GM12878 (cell line): ENCODE measurements at regions not wholly inside any gene's neighbourhood (a gene's known extent, or its start where the extent isn't known, plus 50 kb on each side); places are given as distances from the start of the nearest gene placed in this dataset.

ENCODE experiments used
- ATAC-seq: fragments of 200-7000 bp; cut with Tn5 transposase; 3 replicates; pipeline ENCODE4 v1.9.1; 2020; ENCODE audit warnings: mild to moderate bottlenecking, moderate library complexity
- BruUV-seq: library from RNA; stranded (reverse); fragments of 400-500 nt; replicated peaks from 2 replicates; lab custom pipeline; 2021; lab: Mats Ljungman, UMichigan
- CTCF ChIA-PET: fragments of 300-600 bp; sonication (Branson Sonifier 250); formaldehyde crosslinking; extraction: SDS; loops from one replicate; lab custom pipeline; 2021; ENCODE audit warnings: inconsistent platforms; lab: Yijun Ruan, JAX
- POLR2A ChIA-PET: fragments of 350-600 bp; formaldehyde crosslinking; extraction: SDS; loops from one replicate; lab custom pipeline; 2021; ENCODE audit warnings: inconsistent platforms; lab: Charles Lee
- RAD21 ChIA-PET: fragments of 300-600 bp; sonication (Branson Sonifier 250); formaldehyde crosslinking; loops from one replicate; lab custom pipeline; 2023; ENCODE audit warnings: antibody characterized with exemption; ENCODE audit not compliant: unreplicated experiment; lab: Charles Lee
- SMC1A ChIA-PET: fragments of 300-600 bp; sonication (Branson Sonifier 250); formaldehyde crosslinking; loops from one replicate; lab custom pipeline; 2023; ENCODE audit not compliant: unreplicated experiment, uncharacterized antibody; lab: Charles Lee
- DNase-seq: peaks from one replicate; pipeline ENCODE4 v3.0.0-alpha.2; 2011; ENCODE audit warnings: low read depth, low spot score
- FAIRE-seq: peaks from 3 replicates; lab custom pipeline; 2011; peaks lifted over from hg19 to GRCh38; lab: Jason Lieb, UNC
- H2AFZ ChIP-seq: 2 replicates; pipeline ENCODE4 v1.6.0; 2011; ENCODE audit warnings: low read depth, low read length, control low read depth; ENCODE audit not compliant: control insufficient read depth
- H3K27ac ChIP-seq: 2 replicates; pipeline ENCODE4 v1.5.1; 2011; ENCODE audit warnings: control low read depth; ENCODE audit not compliant: control insufficient read depth, insufficient read depth
- H3K27me3 ChIP-seq, 2 experiments: replicated peaks in 1 of 2; 2 replicates each; pipeline versions ENCODE4 v1.6.0 to v1.6.1; 2011; ENCODE audit warnings: low read length in 1 of 2; ENCODE audit not compliant: control insufficient read depth in 2 of 2, insufficient read depth in 2 of 2
- H3K36me3 ChIP-seq, 2 experiments: 2 replicates each; pipeline ENCODE4 v1.5.1; 2011; ENCODE audit warnings: low read length in 1 of 2; ENCODE audit not compliant: control insufficient read depth in 2 of 2, insufficient read depth in 2 of 2
- H3K4me1 ChIP-seq: 2 replicates; pipeline ENCODE4 v1.6.1; 2011; ENCODE audit warnings: mild to moderate bottlenecking, low read length, moderate library complexity, mixed read lengths; ENCODE audit not compliant: control insufficient read depth, insufficient read depth
- H3K4me2 ChIP-seq: 2 replicates; pipeline ENCODE4 v1.6.0; 2011; ENCODE audit warnings: control low read depth; ENCODE audit not compliant: control insufficient read depth, insufficient read depth
- H3K4me3 ChIP-seq: fragments of 200-600 bp; sonication (generic); 2 replicates; pipeline ENCODE4 v1.5.1; 2016
- H3K79me2 ChIP-seq: 2 replicates; pipeline ENCODE4 v1.6.0; 2011; ENCODE audit warnings: low read length; ENCODE audit not compliant: control insufficient read depth, insufficient read depth
- H3K9ac ChIP-seq: 2 replicates; pipeline ENCODE4 v1.8.0; 2011; ENCODE audit warnings: low read length, control low read depth, mixed read lengths; ENCODE audit not compliant: control insufficient read depth, insufficient read depth
- H3K9me3 ChIP-seq: replicated peaks from 3 replicates; pipeline ENCODE4 v1.5.1; 2011; ENCODE audit warnings: mild to moderate bottlenecking, low read length; ENCODE audit not compliant: control insufficient read depth, insufficient read depth
- H4K20me1 ChIP-seq: 2 replicates; pipeline ENCODE4 v1.6.0; 2011; ENCODE audit not compliant: control insufficient read depth, insufficient read depth
- CREB1 ChIP-seq: IDR thresholded peaks from 2 replicates; pipeline ENCODE4 v1.6.1; 2012; ENCODE audit warnings: low read depth, mild to moderate bottlenecking, inconsistent platforms
- HDAC2 ChIP-seq: fragments of 200-600 bp; sonication (generic); IDR thresholded peaks from 2 replicates; pipeline ENCODE4 v1.6.1; 2017
- NR2C1 ChIP-seq: fragments of 450-650 bp; IDR thresholded peaks from 2 replicates; pipeline ENCODE4 v1.6.1; 2017; ENCODE audit warnings: antibody characterized with exemption, mild to moderate bottlenecking, moderate library complexity
- POU2F2 ChIP-seq: IDR thresholded peaks from 3 replicates; pipeline ENCODE4 v1.6.1; 2011; ENCODE audit warnings: low read depth, mild to moderate bottlenecking, low read length, borderline replicate concordance
- RAD21 ChIP-seq: IDR thresholded peaks from 2 replicates; pipeline ENCODE4 v1.6.1; 2011; ENCODE audit warnings: mild to moderate bottlenecking, low read depth, low read length, moderate library complexity; ENCODE audit not compliant: insufficient read depth
- RCOR1 ChIP-seq: conservative IDR thresholded peaks from 2 replicates; pipeline ENCODE4 v1.6.1; 2012; ENCODE audit warnings: low read depth, low read length, improper control_type of control experiment
- SIN3A ChIP-seq: IDR thresholded peaks from 2 replicates; pipeline ENCODE4 v1.6.1; 2012; ENCODE audit warnings: low read depth, low read length, improper control_type of control experiment
- SREBF1 ChIP-seq: IDR thresholded peaks from 2 replicates; pipeline ENCODE4 v1.6.1; 2012; ENCODE audit warnings: mild to moderate bottlenecking, low read length
- SRF ChIP-seq, 2 experiments: IDR thresholded peaks; 2 replicates each; pipeline ENCODE4 v1.6.1; 2011; ENCODE audit warnings: low read depth in 2 of 2, low read length in 2 of 2, mild to moderate bottlenecking in 1 of 2, moderate library complexity in 1 of 2
- ZNF274 ChIP-seq: IDR thresholded peaks from one replicate; pipeline ENCODE4 v1.8.0; 2011; ENCODE audit not compliant: insufficient read length, insufficient read depth
- WGBS: methylation state at CpG from one replicate; pipeline ENCODE4 v1.1.6; 2016; ENCODE audit warnings: low lambda C conversion rate; ENCODE audit not compliant: insufficient replicate concordance, insufficient coverage; ENCODE audit errors: missing lambda C conversion rate; 5-methylcytosine and 5-hydroxymethylcytosine counted together
- in situ Hi-C: fragments of 300-500 bp; cut with MboI; formaldehyde crosslinking; loops from 9 replicates; pipeline ENCODE4 v1.14.3; 2018; ENCODE audit warnings: mixed read lengths
- intact Hi-C: fragments of 100-400 bp; cut with micrococcal nuclease; formaldehyde crosslinking; loops from one replicate; pipeline ENCODE4 v1.14.2; 2022; ENCODE audit not compliant: unreplicated experiment
- TF ChIP-seq, protein P1 (sequence below): fragments of 450-650 bp; IDR thresholded peaks from 2 replicates; pipeline ENCODE4 v1.6.1; 2017; ENCODE audit warnings: borderline replicate concordance
- TF ChIP-seq, protein P2 (sequence below): fragments of 450-650 bp; IDR thresholded peaks from 2 replicates; pipeline ENCODE4 v1.6.1; 2017; ENCODE audit warnings: low read depth, mild to moderate bottlenecking, moderate library complexity

- FAIRE-seq, result no peak
- peak; percentile 26; the same call in 1 of the 3 replicates for ATAC-seq
- no peaks in the 10 kb centered on the region for H3K27me3 ChIP-seq
- peak overlapping the region; percentile 62 for H2AFZ ChIP-seq
- no peaks in the 10 kb centered on the region for H3K4me1 ChIP-seq
- intact Hi-C loops (no loop called here), in situ Hi-C loops (no loop called here)
- ChIA-PET POLR2A (no interaction called here), RAD21 (no interaction called here), CTCF (no interaction called here), SMC1A (no interaction called here)
- no TSS peak for BruUV-seq
- 9% methylated on average over 1 of the region's 1 CpG for WGBS
- H4K20me1 ChIP-seq, result no peaks in the 10 kb centered on the region
- H3K79me2 ChIP-seq, result no peaks in the 10 kb centered on the region
- H3K36me3 ChIP-seq, result no peaks in the 10 kb centered on the region
- no peaks in the 10 kb centered on the region; the same call in 2 of the 3 replicates for H3K9me3 ChIP-seq
- H3K27ac ChIP-seq, result no peak overlapping the region
- no peak for DNase-seq
- no peak for TF ChIP-seq SREBF1
- no peak for TF ChIP-seq SIN3A
- TF ChIP-seq, protein P1, sequence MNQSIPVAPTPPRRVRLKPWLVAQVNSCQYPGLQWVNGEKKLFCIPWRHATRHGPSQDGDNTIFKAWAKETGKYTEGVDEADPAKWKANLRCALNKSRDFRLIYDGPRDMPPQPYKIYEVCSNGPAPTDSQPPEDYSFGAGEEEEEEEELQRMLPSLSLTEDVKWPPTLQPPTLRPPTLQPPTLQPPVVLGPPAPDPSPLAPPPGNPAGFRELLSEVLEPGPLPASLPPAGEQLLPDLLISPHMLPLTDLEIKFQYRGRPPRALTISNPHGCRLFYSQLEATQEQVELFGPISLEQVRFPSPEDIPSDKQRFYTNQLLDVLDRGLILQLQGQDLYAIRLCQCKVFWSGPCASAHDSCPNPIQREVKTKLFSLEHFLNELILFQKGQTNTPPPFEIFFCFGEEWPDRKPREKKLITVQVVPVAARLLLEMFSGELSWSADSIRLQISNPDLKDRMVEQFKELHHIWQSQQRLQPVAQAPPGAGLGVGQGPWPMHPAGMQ, result no peak
- TF ChIP-seq RAD21, result no peak
- TF ChIP-seq NR2C1, result no peak
- no peak for TF ChIP-seq HDAC2
- TF ChIP-seq, protein P2, sequence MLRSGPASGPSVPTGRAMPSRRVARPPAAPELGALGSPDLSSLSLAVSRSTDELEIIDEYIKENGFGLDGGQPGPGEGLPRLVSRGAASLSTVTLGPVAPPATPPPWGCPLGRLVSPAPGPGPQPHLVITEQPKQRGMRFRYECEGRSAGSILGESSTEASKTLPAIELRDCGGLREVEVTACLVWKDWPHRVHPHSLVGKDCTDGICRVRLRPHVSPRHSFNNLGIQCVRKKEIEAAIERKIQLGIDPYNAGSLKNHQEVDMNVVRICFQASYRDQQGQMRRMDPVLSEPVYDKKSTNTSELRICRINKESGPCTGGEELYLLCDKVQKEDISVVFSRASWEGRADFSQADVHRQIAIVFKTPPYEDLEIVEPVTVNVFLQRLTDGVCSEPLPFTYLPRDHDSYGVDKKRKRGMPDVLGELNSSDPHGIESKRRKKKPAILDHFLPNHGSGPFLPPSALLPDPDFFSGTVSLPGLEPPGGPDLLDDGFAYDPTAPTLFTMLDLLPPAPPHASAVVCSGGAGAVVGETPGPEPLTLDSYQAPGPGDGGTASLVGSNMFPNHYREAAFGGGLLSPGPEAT, result no peak
- no peak for TF ChIP-seq ZNF274
- TF ChIP-seq RCOR1, result no peak
- no peak for TF ChIP-seq SRF (IDR thresholded peaks at IDR 0.05; ENCODE audit: low read depth in 2 of 2, low read length in 2 of 2)
- no peak for TF ChIP-seq POU2F2
- TF ChIP-seq CREB1, result no peak
- no peak overlapping the region for H3K9ac ChIP-seq
- H3K4me3 ChIP-seq, result no peak overlapping the region
- no peak overlapping the region for H3K4me2 ChIP-seq
These were observed 892.3 kb upstream of the NDST4 start for GRCh38 chr4:116005806-116006088.
